Upper lobe of left lung (tissue), 6 donors: ENCODE measurements at regions not wholly inside any gene's neighbourhood (a gene's known extent, or its start where the extent isn't known, plus 50 kb on each side); places are given as distances from the start of the nearest gene placed in this dataset.

Source experiments
- ATAC-seq, 2 donors: fragments of 200-7000 bp; cut with Tn5 transposase; one replicate each; pipeline ENCODE4 v1.9.1; 2022; ENCODE audit warnings: mild to moderate bottlenecking in 2 of 2, moderate library complexity in 2 of 2; ENCODE audit not compliant: low FRiP score in 2 of 2
- DNase-seq, 2 donors: peaks; one replicate each; pipeline ENCODE4 v3.0.0-alpha.2; 2019 to 2020
- H3K27ac ChIP-seq, 4 donors: fragments of 200-600 bp; sonication (generic); one replicate each; pipeline ENCODE4 v1.5.1; 2016 to 2019
- H3K27me3 ChIP-seq, 4 donors: fragments of 200-600 bp; sonication (generic); one replicate each; pipeline ENCODE4 v1.5.1; 2017 to 2019
- H3K36me3 ChIP-seq, 4 donors: fragments of 200-600 bp; sonication (generic); one replicate each; pipeline ENCODE4 v1.5.1; 2016 to 2019
- H3K4me1 ChIP-seq, 4 donors: fragments of 200-600 bp; sonication (generic); one replicate each; pipeline ENCODE4 v1.5.1; 2018 to 2019
- H3K4me3 ChIP-seq, 4 donors: fragments of 200-600 bp; sonication (generic); one replicate each; pipeline ENCODE4 v1.5.1; 2017 to 2019; ENCODE audit warnings: mild to moderate bottlenecking in 2 of 4, moderate library complexity in 1 of 4
- H3K9me3 ChIP-seq, 4 donors: fragments of 200-600 bp; sonication (generic); one replicate each; pipeline ENCODE4 v1.5.1; 2018 to 2019
- CTCF ChIP-seq, 6 experiments: fragments of 450-650 bp in 4 of 6; fragments of 200-600 bp in 2 of 6; sonication (generic) in 2 of 6; IDR thresholded peaks; one replicate each; pipeline ENCODE4 v1.5.1; 2016 to 2019; ENCODE audit warnings: antibody characterized with exemption in 6 of 6
- EP300 ChIP-seq, 4 donors: sonication (generic); formaldehyde crosslinking; IDR thresholded peaks; one replicate each; pipeline ENCODE4 v1.5.1; 2017; ENCODE audit warnings: antibody characterized with exemption in 4 of 4, control low read depth in 2 of 4
- POLR2A ChIP-seq, 4 donors: fragments of 450-650 bp; IDR thresholded peaks; one replicate each; pipeline ENCODE4 v1.5.1; 2016 to 2017; ENCODE audit warnings: antibody characterized with exemption in 4 of 4, mild to moderate bottlenecking in 2 of 4
- POLR2AphosphoS5 ChIP-seq, 2 donors: sonication (generic); formaldehyde crosslinking; IDR thresholded peaks; one replicate each; pipeline ENCODE4 v1.5.1; 2017; ENCODE audit warnings: antibody characterized with exemption in 2 of 2
- WGBS, 2 donors: methylation state at CpG; one replicate each; pipeline ENCODE4 v1.1.5; 2017 to 2018; 5-methylcytosine and 5-hydroxymethylcytosine counted together
- donor health status: DM: no; HTN: no; CAD: no; lungs with moderate emphysema.
- donor health status: DM: no; HTN: yes; CAD: no; lungs with severe emphysema.

- Histone ChIP-seq H3K4me3 (no peak overlapping the region), H3K4me1 (no peaks in the 10 kb centered on the region)
- WGBS, 2 donors, result 70 to 76% methylated on average over 2 of the region's 2 CpGs
Measured at GRCh38 chr1:118262865-118263264, 77.8 kb upstream of the SPAG17 start.

GRCh38 chr1:118258975-118259374 lies 73.9 kb upstream of the SPAG17 start:
- no peaks in the 10 kb centered on the region for H3K36me3 ChIP-seq
- H3K4me1 ChIP-seq, result no peaks in the 10 kb centered on the region
- no peak overlapping the region for H3K27ac ChIP-seq
- H3K27me3 ChIP-seq, result no peaks in the 10 kb centered on the region
- ATAC-seq (no peak), DNase-seq (no peak)
- WGBS, 2 donors, result 59 to 76% methylated on average over 8 of the region's 8 CpGs
- no peak overlapping the region for H3K4me3 ChIP-seq
- H3K9me3 ChIP-seq, result no peaks in the 10 kb centered on the region
- no peak for TF ChIP-seq CTCF (IDR thresholded peaks at IDR 0.05)
- TF ChIP-seq EP300 (IDR thresholded peaks at IDR 0.05), result no peak
- TF ChIP-seq POLR2A (IDR thresholded peaks at IDR 0.05), result no peak
- TF ChIP-seq POLR2AphosphoS5 (IDR thresholded peaks at IDR 0.05), result no peak

More at GRCh38 chr1:118262865-118263264, 77.8 kb upstream of the SPAG17 start:
- Histone ChIP-seq H3K36me3 (no peaks in the 10 kb centered on the region), H3K27me3 (no peaks in the 10 kb centered on the region), H3K9me3 (no peaks in the 10 kb centered on the region), H3K27ac (no peak overlapping the region)
- DNase-seq (no peak), ATAC-seq (no peak)
- TF ChIP-seq POLR2A (IDR thresholded peaks at IDR 0.05), result no peak
- no peak for TF ChIP-seq EP300 (IDR thresholded peaks at IDR 0.05)
- no peak for TF ChIP-seq POLR2AphosphoS5 (IDR thresholded peaks at IDR 0.05)
- no peak for TF ChIP-seq CTCF (IDR thresholded peaks at IDR 0.05)

- Histone ChIP-seq H3K36me3 (no peaks in the 10 kb centered on the region), H3K4me1 (no peaks in the 10 kb centered on the region), H3K27me3 (no peaks in the 10 kb centered on the region), H3K4me3 (no peak overlapping the region), H3K27ac (no peak overlapping the region), H3K9me3 (no peaks in the 10 kb centered on the region)
- ATAC-seq (no peak), DNase-seq (no peak)
- no peak for TF ChIP-seq EP300 (IDR thresholded peaks at IDR 0.05)
- no peak for TF ChIP-seq POLR2AphosphoS5 (IDR thresholded peaks at IDR 0.05)
- no peak for TF ChIP-seq POLR2A (IDR thresholded peaks at IDR 0.05)
- TF ChIP-seq CTCF (IDR thresholded peaks at IDR 0.05), result no peak
Measured at GRCh38 chr1:118257946-118258345, 72.9 kb upstream of the SPAG17 start.

GRCh38 chr1:118254491-118255425 lies 69.7 kb upstream of the SPAG17 start:
- no peaks in the 10 kb centered on the region for H3K27me3 ChIP-seq
- no peak overlapping the region for H3K27ac ChIP-seq
- H3K36me3 ChIP-seq, result no peaks in the 10 kb centered on the region
- H3K9me3 ChIP-seq, result no peaks in the 10 kb centered on the region
- no peaks in the 10 kb centered on the region for H3K4me1 ChIP-seq
- TF ChIP-seq CTCF (IDR thresholded peaks at IDR 0.05) (no peak), POLR2A (IDR thresholded peaks at IDR 0.05) (no peak), EP300 (IDR thresholded peaks at IDR 0.05) (no peak), POLR2AphosphoS5 (IDR thresholded peaks at IDR 0.05) (no peak)
- DNase-seq, result no peak
- H3K4me3 ChIP-seq, result no peak overlapping the region
- ATAC-seq, result no peak
- 78 to 84% methylated on average over 4 of the region's 4 CpGs for WGBS, 2 donors

- no peaks in the 10 kb centered on the region for H3K9me3 ChIP-seq
- no peaks in the 10 kb centered on the region for H3K27me3 ChIP-seq
- H3K36me3 ChIP-seq, result no peaks in the 10 kb centered on the region
- H3K4me1 ChIP-seq, result no peaks in the 10 kb centered on the region
- TF ChIP-seq CTCF (IDR thresholded peaks at IDR 0.05), result no peak
- no peak for TF ChIP-seq POLR2A (IDR thresholded peaks at IDR 0.05)
- no peak for TF ChIP-seq EP300 (IDR thresholded peaks at IDR 0.05)
- TF ChIP-seq POLR2AphosphoS5 (IDR thresholded peaks at IDR 0.05), result no peak
- 66 to 74% methylated on average over 2 of the region's 2 CpGs for WGBS, 2 donors
- ATAC-seq (no peak), DNase-seq (no peak)
- no peak overlapping the region for H3K4me3 ChIP-seq
- no peak overlapping the region for H3K27ac ChIP-seq
Measured at GRCh38 chr1:118254001-118254400, 69.0 kb upstream of the SPAG17 start.
